H1 (cell line): ENCODE measurements at regions not wholly inside any gene's neighbourhood (a gene's known extent, or its start where the extent isn't known, plus 50 kb on each side); places are given as distances from the start of the nearest gene placed in this dataset.

Source experiments
- CTCF ChIA-PET: fragments of 300-600 bp; sonication (Branson Sonifier 250); formaldehyde crosslinking; loops from one replicate; lab custom pipeline; 2021; ENCODE audit not compliant: partially characterized antibody; lab: Charles Lee
- POLR2A ChIA-PET: fragments of 300-600 bp; sonication (Branson Sonifier 250); formaldehyde crosslinking; loops from one replicate; lab custom pipeline; 2021; ENCODE audit warnings: inconsistent platforms; ENCODE audit not compliant: partially characterized antibody; lab: Charles Lee
- DNase-seq, 2 experiments: peaks; one replicate each; pipeline versions ENCODE4 v3.0.0 to v3.0.0-alpha.2; 2010 to 2022; ENCODE audit warnings: low spot score in 2 of 2, low read depth in 1 of 2, mixed read lengths in 1 of 2
- FAIRE-seq: peaks from 2 replicates; lab custom pipeline; 2011; peaks lifted over from hg19 to GRCh38; lab: Jason Lieb, UNC
- H2AFZ ChIP-seq: 2 replicates; pipeline ENCODE4 v1.8.1; 2012; ENCODE audit warnings: low read length, inconsistent platforms
- H2AK5ac ChIP-seq: 2 replicates; pipeline ENCODE4 v1.6.1; 2013; ENCODE audit warnings: low read depth, low read length
- H2BK120ac ChIP-seq: replicated peaks from 2 replicates; pipeline ENCODE3; 2013; ENCODE audit warnings: low read depth, low read length, inconsistent platforms
- H2BK12ac ChIP-seq: 2 replicates; pipeline ENCODE4 v1.6.1; 2013; ENCODE audit warnings: low read depth, low read length
- H2BK15ac ChIP-seq: 2 replicates; pipeline ENCODE4 v1.6.1; 2013; ENCODE audit warnings: low read length
- H2BK20ac ChIP-seq: 2 replicates; pipeline ENCODE4 v1.6.1; 2013; ENCODE audit warnings: low read length
- H2BK5ac ChIP-seq: 2 replicates; pipeline ENCODE4 v1.6.1; 2013; ENCODE audit warnings: low read depth, low read length
- H3K14ac ChIP-seq: 2 replicates; pipeline ENCODE4 v1.6.1; 2013; ENCODE audit warnings: inconsistent platforms; ENCODE audit not compliant: insufficient read length
- H3K18ac ChIP-seq: 2 replicates; pipeline ENCODE4 v1.6.1; 2013; ENCODE audit warnings: low read length; ENCODE audit errors: extremely low read depth
- H3K23ac ChIP-seq: 2 replicates; pipeline ENCODE4 v1.6.1; 2013; ENCODE audit warnings: inconsistent platforms; ENCODE audit not compliant: insufficient read length
- H3K23me2 ChIP-seq: 2 replicates; pipeline ENCODE4 v1.6.1; 2013; ENCODE audit warnings: low read depth, low read length
- H3K27ac ChIP-seq: 2 replicates; pipeline ENCODE4 v1.6.1; 2011; ENCODE audit warnings: low read depth, low read length, inconsistent platforms
- H3K27me3 ChIP-seq, 4 experiments: replicated peaks in 1 of 4; 1 replicate in 1 of 4; 2 replicates in 3 of 4; pipeline versions ENCODE4 v1.6.1 to v1.8.1; 2011 to 2013; ENCODE audit warnings: low read length in 3 of 4, mild to moderate bottlenecking in 3 of 4, inconsistent platforms in 2 of 4, mixed read lengths in 2 of 4, moderate library complexity in 1 of 4; ENCODE audit not compliant: control insufficient read depth in 3 of 4, insufficient read depth in 3 of 4; ENCODE audit errors: extremely low read depth in 1 of 4
- H3K36me3 ChIP-seq, 4 experiments: 2 replicates each; pipeline versions ENCODE4 v1.6.1 to v1.8.1; 2011 to 2013; ENCODE audit warnings: mild to moderate bottlenecking in 4 of 4, low read length in 3 of 4, moderate library complexity in 2 of 4, control low read depth in 1 of 4, inconsistent platforms in 1 of 4; ENCODE audit not compliant: insufficient read depth in 4 of 4, control insufficient read depth in 2 of 4
- H3K4ac ChIP-seq: replicated peaks from 2 replicates; pipeline ENCODE3; 2013; ENCODE audit warnings: low read length, low read depth, mixed read lengths, inconsistent platforms; ENCODE audit not compliant: insufficient read length
- H3K4me1 ChIP-seq, 4 experiments: replicated peaks in 1 of 4; 1 replicate in 1 of 4; 2 replicates in 3 of 4; pipeline versions ENCODE4 v1.6.1 to v1.8.1; 2011 to 2013; ENCODE audit warnings: low read length in 3 of 4, inconsistent platforms in 2 of 4, mixed read lengths in 1 of 4; ENCODE audit not compliant: insufficient read depth in 4 of 4, control insufficient read depth in 3 of 4
- H3K4me2 ChIP-seq, 2 experiments: 2 replicates each; pipeline versions ENCODE4 v1.6.1 to v1.8.1; 2011 to 2013; ENCODE audit warnings: low read depth in 2 of 2, low read length in 2 of 2, control low read depth in 1 of 2, inconsistent platforms in 1 of 2, mild to moderate bottlenecking in 1 of 2; ENCODE audit not compliant: insufficient read depth in 1 of 2
- H3K4me3 ChIP-seq, 4 experiments: fragments of 200-600, 300-600 bp in 1 of 4; sonication (generic), shearing (Covaris generic), sonication (Bioruptor Twin) in 1 of 4; 2 replicates each; pipeline versions ENCODE4 v1.5.1 to v1.8.1; 2011 to 2016; ENCODE audit warnings: low read length in 4 of 4, low read depth in 3 of 4, control low read depth in 2 of 4, inconsistent platforms in 2 of 4, mild to moderate bottlenecking in 2 of 4, mixed read lengths in 1 of 4, moderate library complexity in 1 of 4; ENCODE audit not compliant: insufficient read depth in 2 of 4; ENCODE audit errors: extremely low read depth in 1 of 4
- H3K56ac ChIP-seq: replicated peaks from 2 replicates; pipeline ENCODE3; 2013; ENCODE audit warnings: low read depth, mild to moderate bottlenecking, mixed read lengths, low read length, inconsistent platforms; ENCODE audit not compliant: insufficient read length
- H3K79me1 ChIP-seq: 2 replicates; pipeline ENCODE4 v1.6.1; 2013; ENCODE audit warnings: low read depth, low read length, control low read depth
- H3K79me2 ChIP-seq, 2 experiments: 2 replicates each; pipeline versions ENCODE4 v1.6.1 to v1.8.1; 2012 to 2013; ENCODE audit warnings: low read length in 2 of 2, mild to moderate bottlenecking in 2 of 2, inconsistent platforms in 1 of 2; ENCODE audit not compliant: insufficient read depth in 2 of 2, control insufficient read depth in 1 of 2
- H3K9ac ChIP-seq, 4 experiments: replicated peaks in 1 of 4; 1 replicate in 1 of 4; 2 replicates in 3 of 4; pipeline versions ENCODE4 v1.6.1 to v1.8.1; 2011 to 2013; ENCODE audit warnings: low read depth in 3 of 4, low read length in 3 of 4, control low read depth in 2 of 4, mild to moderate bottlenecking in 2 of 4, moderate library complexity in 2 of 4, inconsistent platforms in 1 of 4; ENCODE audit errors: extremely low read depth in 1 of 4
- H3K9me3 ChIP-seq, 2 experiments: 2 replicates each; pipeline versions ENCODE4 v1.6.1 to v1.8.1; 2012 to 2013; ENCODE audit warnings: mild to moderate bottlenecking in 2 of 2, moderate library complexity in 2 of 2, control low read depth in 1 of 2, inconsistent platforms in 1 of 2, low read depth in 1 of 2, low read length in 1 of 2, mixed read lengths in 1 of 2; ENCODE audit not compliant: insufficient read depth in 2 of 2
- H4K20me1 ChIP-seq, 2 experiments: replicated peaks in 1 of 2; 2 replicates each; pipeline versions ENCODE3 to v1.8.1; 2011 to 2013; ENCODE audit warnings: inconsistent platforms in 2 of 2, low read length in 2 of 2, mild to moderate bottlenecking in 1 of 2; ENCODE audit not compliant: insufficient read depth in 2 of 2, control insufficient read depth in 1 of 2
- H4K5ac ChIP-seq: 2 replicates; pipeline ENCODE4 v1.6.1; 2013; ENCODE audit warnings: low read length, low read depth, mixed read lengths, inconsistent platforms; ENCODE audit not compliant: insufficient read length
- H4K8ac ChIP-seq: 2 replicates; pipeline ENCODE4 v1.8.0; 2013; ENCODE audit warnings: mild to moderate bottlenecking, moderate library complexity, low read length, inconsistent platforms; ENCODE audit not compliant: insufficient read depth; ENCODE audit errors: extremely low read depth
- H4K91ac ChIP-seq: replicated peaks from 2 replicates; pipeline ENCODE3; 2013; ENCODE audit warnings: low read length, mixed read lengths, inconsistent platforms; ENCODE audit not compliant: insufficient read length
- HDAC2 ChIP-seq, 2 experiments: fragments of 300-600 bp in 1 of 2; sonication (generic) in 1 of 2; IDR thresholded peaks; 2 replicates each; pipeline ENCODE4 v1.6.1; 2011 to 2012; ENCODE audit warnings: low read depth in 2 of 2, low read length in 2 of 2, mild to moderate bottlenecking in 2 of 2, moderate library complexity in 2 of 2, borderline replicate concordance in 1 of 2, inconsistent platforms in 1 of 2
- RFX5 ChIP-seq: IDR thresholded peaks from 2 replicates; pipeline ENCODE4 v1.6.1; 2011; ENCODE audit warnings: low read depth, low read length, improper control_type of control experiment, borderline replicate concordance
- SAP30 ChIP-seq: fragments of 300-600 bp; sonication (generic); IDR thresholded peaks from 2 replicates; pipeline ENCODE4 v1.7.1; 2012; ENCODE audit warnings: low read length, moderate library complexity, mild to moderate bottlenecking, inconsistent platforms; ENCODE audit not compliant: insufficient read depth, insufficient replicate concordance
- WGBS, 2 experiments: shearing (Covaris generic) in 1 of 2; methylation state at CpG; one replicate each; pipeline versions ENCODE4 v1.1.6 to v1.1.7; 2013 to 2015; ENCODE audit warnings: low lambda C conversion rate in 2 of 2, mixed read lengths in 2 of 2, inconsistent platforms in 1 of 2, low coverage in 1 of 2, missing lambda C conversion rate in 1 of 2; ENCODE audit not compliant: insufficient replicate concordance in 2 of 2, insufficient coverage in 1 of 2, insufficient read length in 1 of 2; ENCODE audit errors: extremely low coverage in 1 of 2, missing lambda C conversion rate in 1 of 2; 5-methylcytosine and 5-hydroxymethylcytosine counted together

DNA sequence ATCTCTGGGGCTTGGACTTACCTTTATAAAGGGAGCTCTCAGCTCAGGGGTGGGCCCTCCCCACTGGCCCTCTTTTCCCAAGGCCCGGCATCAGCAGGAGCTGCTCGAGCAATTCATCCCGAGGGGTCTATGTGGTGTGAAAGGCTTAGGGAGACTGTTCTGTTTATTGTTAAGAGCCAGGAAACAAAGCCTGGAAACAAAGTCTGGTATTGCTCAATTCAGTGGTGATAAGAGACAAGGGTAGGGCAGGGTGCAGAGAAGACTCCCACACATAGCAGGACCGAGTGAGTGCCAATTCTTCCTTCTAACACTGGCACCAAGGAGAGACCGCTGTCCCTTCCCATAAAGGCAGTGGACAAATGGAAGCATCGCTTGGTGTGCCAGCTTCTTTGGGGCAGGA lies 750.7 kb downstream of the KCNJ18 start:
- Histone ChIP-seq H2BK5ac (no peak overlapping the region), H2BK20ac (no peak overlapping the region), H3K4me2 (no peak overlapping the region), H3K9ac (no peak overlapping the region)
- no peak for TF ChIP-seq HDAC2 (IDR thresholded peaks at IDR 0.05; ENCODE audit: borderline replicate concordance in 1 of 2, low read depth in 2 of 2, low read length in 2 of 2)
- no peak for TF ChIP-seq SAP30
- TF ChIP-seq RFX5, result no peak
- TF ChIP-seq, all 59 proteins: peak for 0
- no peak overlapping the region for H3K18ac ChIP-seq
- no peaks in the 10 kb centered on the region for H4K20me1 ChIP-seq
- no peak overlapping the region for H2BK15ac ChIP-seq
- ChIA-PET CTCF (no interaction called here), POLR2A (no interaction called here)
- no peaks in the 10 kb centered on the region for H3K27me3 ChIP-seq
- FAIRE-seq (no peak), DNase-seq (no peak)
- H3K23ac ChIP-seq, result no peak overlapping the region
- H3K4ac ChIP-seq, result no peak overlapping the region
- no peak overlapping the region for H4K91ac ChIP-seq
- H3K14ac ChIP-seq, result no peak overlapping the region
- H3K56ac ChIP-seq, result no peak overlapping the region
- H2BK12ac ChIP-seq, result no peak overlapping the region
- H2AFZ ChIP-seq, result no peak overlapping the region
- no peak overlapping the region for H2BK120ac ChIP-seq
- H3K9me3 ChIP-seq, result peaks cover 49 to 86% of the 10 kb centered on the region in 2 experiments
- no peak overlapping the region for H4K5ac ChIP-seq
- no peak overlapping the region for H3K4me3 ChIP-seq
- WGBS, 2 experiments, result 84% methylated on average over 6 of the region's 6 CpGs; no CpG with 5 or more reads in 1 of the 2 experiments
- H4K8ac ChIP-seq, result no peak overlapping the region
- no peaks in the 10 kb centered on the region for H3K79me1 ChIP-seq
- H3K36me3 ChIP-seq, result no peaks in the 10 kb centered on the region
- H3K23me2 ChIP-seq, result no peaks in the 10 kb centered on the region
- no peaks in the 10 kb centered on the region for H3K4me1 ChIP-seq
- no peaks in the 10 kb centered on the region for H3K79me2 ChIP-seq
- no peak overlapping the region for H3K27ac ChIP-seq
- H2AK5ac ChIP-seq, result no peak overlapping the region
